Ureter (tissue), 1 donor: ENCODE measurements at regions not wholly inside any gene's neighbourhood (a gene's known extent, or its start where the extent isn't known, plus 50 kb on each side); places are given as distances from the start of the nearest gene placed in this dataset.
"Not testable (repeated sequence)": the region's sequence is repeated elsewhere in the genome, so short reads cannot be mapped to it uniquely, and the experiment has no call there.

Experiments used
- DNase-seq: peaks from one replicate; pipeline ENCODE4 v3.0.0-alpha.2; 2020; ENCODE audit warnings: low spot score
- donor health status: DM: yes; HTN: yes; CAD: no.

DNA sequence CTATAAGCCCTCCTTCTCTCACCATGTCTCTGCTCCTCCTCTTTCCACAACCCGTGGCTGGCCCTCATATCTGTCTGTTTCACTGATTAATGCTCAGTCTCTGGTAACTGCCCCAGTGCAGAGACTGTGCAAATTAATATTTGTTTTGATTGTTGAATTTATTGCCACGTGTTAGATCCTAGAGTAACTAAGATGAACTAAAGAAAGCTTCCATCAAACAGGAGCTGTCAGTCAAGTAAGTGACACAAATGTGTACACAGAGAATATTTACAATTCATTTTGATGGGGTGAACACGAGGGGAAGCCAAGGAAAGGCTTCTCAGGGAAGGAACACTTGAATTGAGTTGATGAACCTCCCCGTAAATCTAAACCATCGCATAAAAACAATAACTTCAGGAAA is 182.5 kb downstream of the BAMBI start:
- no peak for DNase-seq

DNA sequence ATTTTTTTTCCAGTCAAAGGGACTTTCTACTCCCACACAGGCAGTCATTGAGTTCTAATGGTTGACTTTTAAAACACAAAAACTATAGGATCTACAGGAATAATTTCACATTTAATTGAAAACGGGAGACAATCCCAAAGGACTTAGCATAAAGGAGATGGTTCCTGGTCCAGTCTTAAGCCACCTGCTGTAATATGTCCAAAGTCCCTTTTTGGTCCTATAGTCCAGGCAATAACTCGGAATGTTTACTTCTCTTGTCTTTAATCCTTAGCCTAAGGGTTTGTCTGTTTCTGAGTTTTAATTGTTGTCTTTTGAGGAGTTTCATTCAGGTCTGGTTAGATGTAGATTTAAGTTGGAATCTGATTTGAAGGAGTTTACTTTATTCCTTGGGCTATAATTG is 184.9 kb downstream of the BAMBI start:
- no peak for DNase-seq

DNA sequence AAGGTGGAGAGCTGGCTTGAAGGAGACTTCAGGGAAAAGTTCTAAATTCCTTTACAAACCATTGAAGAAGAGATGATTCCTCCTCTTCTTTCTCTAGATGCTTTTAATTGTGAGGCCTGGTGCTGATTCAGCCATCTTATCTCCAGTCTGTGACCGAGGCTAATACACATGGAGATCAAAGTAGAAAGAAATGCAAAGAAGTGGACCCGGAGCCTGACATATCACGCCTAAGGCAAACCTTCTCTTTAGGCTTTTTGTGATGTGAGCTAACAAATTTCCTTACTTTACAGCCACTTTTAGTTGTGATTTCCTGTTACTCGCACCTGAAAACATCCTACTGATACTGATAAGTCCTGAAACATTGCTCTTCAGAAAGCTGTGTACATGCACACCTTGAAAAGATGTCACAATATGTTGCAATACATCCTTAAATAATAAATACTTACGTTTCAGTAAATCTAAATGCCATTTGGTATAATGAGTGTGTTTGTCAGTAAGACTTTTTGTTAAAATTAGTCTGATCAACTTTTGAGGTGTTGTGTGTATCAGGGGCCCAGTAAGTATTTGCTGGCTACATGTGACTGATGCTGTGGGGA is 192.4 kb downstream of the BAMBI start:
- DNase-seq, result no peak

DNA sequence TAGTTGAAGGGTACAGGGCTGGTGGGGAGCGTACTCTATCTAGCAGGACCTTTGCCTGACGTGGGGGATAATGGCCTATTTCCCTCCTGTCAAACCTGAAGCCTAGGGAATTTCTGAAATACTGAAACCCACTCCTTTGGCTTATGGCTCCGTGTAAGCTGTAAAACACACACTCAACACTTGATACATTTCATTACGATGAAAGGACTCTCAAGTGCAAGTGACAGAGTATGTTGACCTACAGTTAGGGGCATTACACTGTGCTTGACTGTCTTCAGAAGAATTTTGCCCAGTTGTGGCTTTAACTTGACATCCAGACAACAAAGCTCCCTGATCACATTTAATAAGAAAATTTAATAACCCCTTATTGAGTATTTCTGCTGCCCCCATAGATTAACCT is 194.3 kb downstream of the BAMBI start:
- DNase-seq, result no peak

DNA sequence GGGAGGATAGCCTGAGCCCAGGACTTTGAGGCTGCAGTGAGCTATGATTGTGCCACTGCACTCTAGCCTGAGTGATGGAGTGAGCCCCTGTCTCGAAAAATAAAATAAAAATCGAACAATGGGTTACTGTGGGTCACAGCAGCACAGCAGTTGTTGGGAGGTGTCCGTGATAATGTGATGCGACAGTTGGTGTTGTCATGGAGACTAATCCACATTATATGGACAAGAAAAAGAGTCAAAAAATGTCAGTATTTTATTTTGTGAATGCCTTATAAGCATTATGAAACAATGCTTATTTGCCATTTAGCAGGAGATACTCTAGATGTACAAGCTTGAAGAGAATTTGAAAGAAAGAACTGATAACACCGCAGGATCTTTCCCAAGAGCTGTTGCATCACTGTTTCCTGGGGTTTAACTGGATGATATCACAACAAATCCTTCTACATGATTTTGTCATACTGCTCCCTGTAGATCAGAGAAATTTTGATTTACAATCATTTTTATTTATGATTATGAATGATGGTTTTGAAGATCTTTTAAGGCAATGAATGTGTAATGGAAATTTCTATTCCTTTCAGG is 195.4 kb downstream of the BAMBI start:
- no peak for DNase-seq

DNA sequence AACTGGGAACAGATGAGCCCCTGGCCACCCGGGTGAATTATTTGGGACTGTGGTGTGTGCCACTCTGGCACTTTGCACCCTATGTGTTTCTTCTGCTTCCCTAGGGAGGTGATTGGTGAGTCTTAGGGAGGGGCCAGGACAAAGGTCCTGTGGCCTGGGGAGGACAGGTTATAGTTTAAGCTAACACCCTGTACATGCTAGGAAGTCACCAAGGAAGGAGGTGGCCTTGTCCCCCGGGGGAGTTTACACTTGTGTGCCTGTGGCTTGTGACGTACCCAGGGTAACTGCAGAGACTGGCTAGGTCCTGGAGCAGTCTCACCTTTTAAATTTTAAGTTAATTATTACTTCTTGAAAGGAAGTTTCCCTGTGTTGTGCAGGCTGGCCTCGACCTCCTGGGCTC is 196.2 kb downstream of the BAMBI start:
- no peak for DNase-seq

DNA sequence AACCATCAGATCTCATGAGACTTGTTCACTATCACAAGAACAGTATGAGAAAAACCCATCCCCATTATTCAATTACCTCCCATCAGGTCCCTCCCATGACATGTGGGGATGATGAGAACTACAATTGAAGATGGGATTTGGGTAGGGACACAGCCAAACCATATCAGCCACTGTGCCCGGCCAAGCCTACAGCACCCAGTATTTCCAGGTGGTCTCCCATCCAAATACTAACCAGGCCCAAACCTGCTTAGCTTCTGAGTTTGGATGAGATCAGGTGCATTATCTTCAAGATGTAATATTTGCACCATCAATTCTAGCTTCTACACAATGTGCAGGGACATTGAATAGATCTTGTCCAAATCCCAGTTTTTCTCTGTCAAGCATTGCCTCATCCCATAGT is 196.9 kb downstream of the BAMBI start:
- DNase-seq, result no peak

DNA sequence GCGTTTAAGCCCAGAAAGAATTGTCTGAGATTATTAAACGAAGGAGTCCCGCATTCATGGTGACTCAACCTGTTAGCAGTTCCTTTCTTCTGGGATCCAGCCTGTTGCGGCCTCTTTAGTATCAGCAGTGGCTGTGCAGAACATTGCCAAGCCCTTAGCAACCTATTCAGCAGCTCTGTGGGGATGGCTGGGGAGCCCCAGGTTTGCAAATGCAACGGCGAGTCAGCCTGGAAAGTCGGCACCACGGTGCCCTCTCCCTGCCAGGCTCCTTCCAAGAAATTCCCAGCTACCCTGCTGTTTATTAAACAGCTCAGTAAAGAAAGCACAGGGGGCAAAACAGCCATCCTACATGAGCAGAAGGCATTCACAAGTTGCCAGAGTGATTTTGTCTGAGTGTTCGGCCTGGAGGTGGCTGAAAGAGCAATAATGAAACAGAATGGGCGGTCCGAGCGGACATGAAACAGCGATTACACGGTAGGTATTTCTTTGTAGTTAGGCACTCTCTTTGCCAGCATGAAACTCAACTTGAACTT is 198.3 kb downstream of the BAMBI start:
- DNase-seq, result no peak

DNA sequence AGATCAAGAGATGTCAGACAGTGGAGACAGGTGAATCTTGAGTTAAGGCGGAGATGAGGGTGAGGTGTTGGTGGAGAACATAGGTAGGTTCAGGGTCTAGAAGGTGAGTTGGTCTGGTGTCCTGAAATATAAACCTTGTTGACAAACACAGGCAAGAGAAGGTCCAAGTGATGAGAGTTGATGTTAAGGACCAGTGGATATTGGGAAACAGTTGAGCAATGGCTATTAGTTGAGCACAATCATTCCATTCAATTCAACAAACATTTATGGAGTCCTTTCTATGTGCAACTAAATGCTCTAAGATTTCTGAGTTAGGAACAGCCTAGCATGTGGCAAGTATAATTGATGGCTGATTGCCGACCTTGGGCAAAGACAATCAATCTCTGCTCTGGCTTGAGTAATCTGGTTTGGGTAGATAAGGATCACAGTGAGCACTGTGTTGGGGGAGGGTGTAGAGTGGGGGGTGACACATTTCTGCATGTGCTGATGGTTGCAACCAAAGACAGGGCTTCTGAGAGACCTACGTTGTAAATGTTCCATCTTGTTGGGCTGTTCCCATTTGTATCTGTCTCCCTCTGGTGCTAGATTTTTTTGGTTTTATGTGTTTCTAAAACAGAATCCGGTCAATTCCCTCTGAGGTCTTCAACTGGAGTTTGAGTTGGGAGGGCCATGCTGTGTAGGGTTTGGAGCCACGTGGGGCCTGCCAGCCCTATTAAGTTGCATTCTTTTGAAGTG is 201.1 kb downstream of the BAMBI start:
- no peak for DNase-seq

DNA sequence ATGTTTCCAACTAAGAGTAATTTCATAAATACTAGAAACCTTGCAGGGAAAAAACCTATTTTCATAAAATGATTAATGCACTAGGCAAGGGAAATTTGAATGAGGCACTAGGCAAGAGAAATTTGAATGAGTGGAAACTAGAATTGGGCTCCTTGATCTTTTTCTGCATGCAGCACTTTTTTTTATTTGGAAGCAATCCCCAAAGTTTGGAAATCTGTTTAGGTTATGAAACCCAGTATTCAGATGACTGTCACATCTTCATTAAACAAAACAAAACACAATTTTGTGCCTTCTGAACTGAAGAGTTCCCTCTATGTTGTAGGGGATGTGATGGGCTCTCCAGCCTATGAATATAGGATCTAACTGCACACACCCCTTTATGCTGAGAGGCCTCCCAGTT is 201.9 kb downstream of the BAMBI start:
- no peak for DNase-seq

DNA sequence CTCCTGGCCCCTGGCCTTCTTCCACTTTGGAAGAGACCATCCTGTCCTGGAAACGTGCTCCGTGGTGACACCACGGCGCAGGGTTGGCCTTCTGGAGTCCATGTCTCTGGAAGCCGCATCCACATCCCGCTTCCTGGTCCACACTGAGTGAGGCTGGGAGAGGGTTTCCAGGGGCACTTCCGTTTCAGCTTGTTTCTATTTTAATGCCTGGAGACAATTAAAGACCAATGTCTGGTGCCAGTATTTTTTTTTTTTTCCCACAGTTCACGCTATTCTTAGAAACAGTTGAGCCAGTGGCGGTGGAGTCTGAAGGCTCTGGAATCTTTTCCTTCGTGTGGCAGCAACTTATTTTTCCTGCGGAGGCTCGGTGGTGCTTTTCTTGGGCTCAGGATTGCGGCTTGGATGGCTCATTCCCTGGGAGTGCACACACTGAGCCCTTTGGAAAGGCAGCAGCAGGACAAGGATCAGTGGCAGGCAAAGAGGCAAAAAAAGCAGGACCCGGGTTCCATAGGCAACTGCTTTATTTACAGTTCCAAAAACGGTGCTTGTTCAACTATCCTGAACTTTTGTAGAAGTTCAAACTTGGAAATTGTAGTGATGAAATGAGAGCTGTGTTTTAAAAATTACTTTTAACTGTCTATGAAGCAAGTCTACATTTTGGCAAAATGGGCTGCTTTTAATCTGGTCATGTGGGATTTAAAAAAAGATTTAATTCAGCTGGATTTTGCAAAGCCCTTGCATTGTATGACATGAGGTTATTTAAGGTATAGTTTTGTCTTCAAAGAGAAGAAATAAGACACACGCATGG is 202.8 kb downstream of the BAMBI start:
- DNase-seq, result no peak

DNA sequence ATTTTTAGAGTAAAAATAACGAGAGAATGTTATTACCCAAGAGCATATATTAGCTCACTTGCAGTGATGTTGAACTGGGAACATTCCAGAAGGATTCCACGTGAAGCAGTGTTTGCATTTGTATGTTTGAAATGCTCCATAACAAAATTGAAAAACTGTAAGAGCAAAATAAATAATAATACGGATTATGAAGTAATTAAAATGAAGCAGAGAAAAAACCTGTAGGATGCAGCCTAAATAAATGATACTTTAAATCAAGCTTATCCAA is 203.3 kb downstream of the BAMBI start:
- no peak for DNase-seq

DNA sequence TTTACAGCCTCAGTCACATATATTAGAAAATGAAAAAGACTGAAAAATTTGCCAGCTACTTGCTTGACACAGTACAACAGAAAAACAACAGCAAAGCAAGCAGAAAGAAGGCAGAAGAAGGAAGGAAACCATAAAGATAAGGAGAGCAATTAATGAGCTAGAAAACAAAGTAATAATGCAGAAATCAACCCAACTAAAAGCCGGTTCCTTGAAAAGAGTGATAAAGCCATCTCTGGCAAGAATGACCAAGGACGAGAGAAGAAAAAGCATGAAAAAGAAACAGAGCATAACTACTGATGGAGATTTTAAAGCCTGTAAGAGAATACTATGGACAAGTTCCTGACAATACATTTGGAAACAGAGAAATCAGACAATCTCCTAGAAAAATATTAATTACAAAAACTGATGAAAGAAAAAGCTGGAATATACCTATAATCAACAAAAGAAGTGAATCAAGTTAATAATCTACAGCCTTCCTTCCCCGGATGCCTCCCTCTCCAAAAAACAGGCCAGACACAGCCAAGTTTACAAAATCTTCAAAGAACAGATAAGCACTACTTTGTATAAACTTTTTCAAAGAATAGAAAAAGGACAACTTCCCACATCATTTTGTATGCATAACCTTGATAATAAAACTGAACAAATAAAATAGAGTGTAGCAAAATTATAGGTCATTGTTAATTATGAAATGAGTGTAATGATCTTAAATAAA is 204.0 kb downstream of the BAMBI start:
- no peak for DNase-seq

DNA sequence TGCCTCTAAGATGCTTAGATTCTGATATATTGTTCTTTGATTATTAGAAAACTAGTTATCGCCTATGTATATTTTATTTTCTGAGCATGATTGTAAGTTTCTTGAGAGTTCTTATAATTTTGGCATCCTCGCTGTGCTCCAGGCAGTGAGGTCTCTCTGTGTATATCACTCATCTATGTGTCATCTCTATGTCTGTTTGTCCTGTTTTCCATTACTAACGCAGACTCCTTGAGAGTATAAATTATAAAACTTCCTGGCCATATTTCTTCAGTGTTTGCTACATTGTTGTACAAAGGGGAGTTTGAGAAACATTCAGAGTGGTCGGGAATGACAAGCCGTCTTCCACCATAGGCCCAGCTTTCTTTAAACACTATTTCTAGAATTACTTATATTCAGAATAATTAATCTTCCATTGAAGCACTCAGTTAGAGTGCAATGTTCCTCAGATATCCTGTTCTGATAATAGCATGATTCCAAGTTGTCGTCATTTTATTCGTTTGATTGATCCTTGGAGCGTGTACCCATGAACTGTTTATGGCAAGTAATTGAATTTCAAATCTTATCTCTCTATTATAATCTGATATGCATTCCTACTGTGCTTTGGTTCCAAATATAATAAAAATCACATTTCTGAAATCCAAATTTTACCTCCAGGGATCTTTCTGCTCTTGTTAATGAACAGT is 206.6 kb downstream of the BAMBI start:
- DNase-seq, result no peak

DNA sequence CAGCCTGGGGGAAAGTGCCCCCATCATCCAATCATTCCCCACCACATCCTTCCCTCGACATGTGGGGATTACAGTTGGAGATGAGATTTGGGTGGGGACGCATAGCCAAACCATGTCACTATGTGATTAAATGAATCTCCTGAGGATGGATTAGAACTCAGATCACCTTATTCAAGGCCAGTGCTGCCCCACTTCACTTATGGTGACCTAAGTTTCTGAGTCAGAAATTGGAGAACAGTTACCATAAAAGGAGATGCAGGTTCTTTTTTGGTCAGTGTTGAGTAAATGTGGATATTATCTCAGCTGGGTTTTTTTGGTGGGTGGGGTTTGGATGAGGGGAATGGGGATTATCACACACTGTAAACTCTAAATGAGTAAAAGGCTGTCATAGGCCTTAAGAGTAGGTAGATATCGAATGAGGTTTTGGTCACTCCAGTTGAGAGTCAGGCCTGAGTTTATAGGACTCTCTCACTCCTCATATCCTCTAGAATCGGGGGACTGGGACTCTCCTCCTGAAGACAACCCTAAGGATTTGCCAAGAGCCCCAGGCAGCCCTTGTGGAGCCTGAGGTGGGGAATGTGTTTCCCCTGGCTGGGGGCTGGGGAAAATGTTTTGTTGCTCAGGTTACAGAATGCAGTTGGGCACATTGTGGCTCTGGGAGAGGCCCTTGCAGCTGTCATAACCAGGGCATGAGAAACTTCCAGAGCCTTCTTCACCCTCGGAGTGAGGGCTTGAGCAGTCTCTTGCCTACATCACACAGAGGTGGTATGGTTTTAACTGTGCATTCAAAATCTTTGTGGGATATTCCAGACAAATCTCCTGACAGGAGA is 213.0 kb downstream of the BAMBI start:
- DNase-seq, result no peak

DNA sequence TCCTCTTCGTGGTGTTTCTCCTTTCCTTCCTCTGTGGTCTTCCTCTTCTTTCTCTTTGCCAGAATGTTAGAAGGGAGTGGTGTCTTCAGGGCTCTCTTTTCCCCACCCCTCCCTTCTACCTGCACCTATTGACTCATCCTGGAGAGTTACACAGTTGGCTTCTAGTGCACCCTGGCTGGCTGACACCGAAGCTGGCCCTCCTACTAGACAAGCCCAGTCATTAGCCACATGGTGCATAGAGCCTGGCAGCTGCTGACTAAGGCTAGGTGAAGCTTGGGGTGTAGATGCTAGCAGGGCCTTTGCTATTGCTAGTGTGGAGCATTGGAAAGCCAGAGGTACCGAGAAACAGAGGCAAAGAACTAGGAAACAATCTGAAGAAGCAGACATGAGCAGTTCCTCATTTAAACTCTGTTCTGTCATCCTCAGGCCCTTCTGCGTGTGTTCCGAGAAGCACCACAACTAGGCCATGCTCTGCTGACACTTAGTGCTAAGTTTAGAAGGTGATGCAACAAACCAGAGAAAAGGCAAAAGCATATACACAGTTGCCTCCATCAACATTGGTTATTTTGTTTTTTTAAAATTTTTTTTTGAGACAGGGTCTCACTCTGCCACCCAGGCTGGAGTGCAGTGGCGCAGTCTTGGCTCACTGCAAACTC is 213.9 kb downstream of the BAMBI start:
- no peak for DNase-seq

DNA sequence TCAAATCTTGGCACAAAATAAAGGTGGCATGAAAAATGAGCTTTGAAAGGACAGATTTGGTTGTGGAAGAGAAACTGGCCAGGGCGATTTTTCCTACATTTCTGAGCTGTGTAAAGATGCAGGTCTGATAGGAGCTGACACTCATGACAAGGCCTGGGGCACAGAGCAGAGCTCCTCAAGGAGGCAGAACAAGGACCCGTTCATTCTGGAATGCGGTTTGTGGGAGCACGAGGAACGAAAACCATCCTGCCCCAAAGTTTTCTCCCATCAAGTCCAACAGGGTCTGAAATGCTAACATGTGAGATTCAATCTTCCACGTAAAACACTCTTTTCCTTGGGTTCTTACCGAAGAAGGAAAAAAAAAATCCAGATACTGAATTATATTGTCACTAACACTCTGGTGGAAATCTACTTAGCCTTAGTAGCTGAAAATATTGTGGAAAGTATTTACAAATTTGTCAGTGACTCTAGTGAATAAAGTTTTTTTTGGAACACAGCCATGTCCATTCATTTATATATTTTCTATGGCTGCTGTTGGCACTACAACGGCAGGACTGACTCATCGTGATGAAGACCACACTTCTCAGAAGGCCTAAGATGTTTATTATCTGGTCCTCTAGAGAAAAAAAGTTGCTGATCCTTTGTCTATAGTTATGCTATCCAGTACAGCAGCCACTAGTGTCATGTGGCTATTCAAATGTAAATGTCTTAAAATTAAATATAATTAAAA is 215.7 kb downstream of the BAMBI start:
- DNase-seq, result no peak

DNA sequence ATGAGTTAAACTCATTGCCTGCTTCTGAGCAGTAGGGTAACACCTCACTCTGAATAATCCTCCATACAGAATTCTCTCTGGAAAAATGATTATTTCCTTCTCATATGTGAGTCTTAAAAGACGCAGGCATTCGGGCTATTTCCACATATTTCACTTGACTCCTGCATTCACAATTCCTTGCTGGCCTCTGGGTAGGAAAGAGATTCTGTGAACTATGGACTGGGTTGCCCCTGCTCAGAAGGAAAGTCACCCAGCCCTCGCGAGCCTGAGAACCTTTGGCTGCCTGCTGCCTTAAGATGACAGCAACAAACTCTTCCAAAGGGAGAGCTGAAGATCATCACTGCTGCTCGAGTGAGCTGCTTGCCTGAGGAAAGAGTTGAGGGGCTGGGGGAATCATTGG is 216.8 kb downstream of the BAMBI start:
- DNase-seq, result no peak

DNA sequence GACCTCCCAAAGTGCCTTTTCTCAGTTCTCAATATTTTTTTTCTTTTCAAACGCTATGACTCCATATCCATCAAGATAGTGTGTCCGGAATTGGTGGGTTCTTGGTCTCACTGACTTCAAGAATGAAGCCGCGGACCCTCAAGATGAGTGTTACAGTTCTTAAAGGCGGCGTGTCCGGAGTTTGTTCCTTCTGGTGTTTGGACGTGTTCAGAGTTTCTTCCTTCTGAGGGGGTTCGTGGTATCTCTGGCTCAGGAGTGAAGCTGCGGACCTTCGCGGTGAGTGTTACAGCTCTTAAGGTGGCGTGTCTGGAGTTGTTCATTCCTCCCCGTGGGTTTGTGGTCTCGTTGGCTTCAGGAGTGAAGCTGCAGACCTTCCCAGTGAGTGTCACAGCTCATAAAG is 218.3 kb downstream of the BAMBI start:
- DNase-seq, result not testable (repeated sequence)
